Natural killer cell treated with Interleukin-12 subunit alpha and Interleukin-12 subunit beta and Interleukin-15 and Interleukin-18, amount 100 ng/mL, for 72 hours (primary cell): ENCODE measurements at regions not wholly inside any gene's neighbourhood (a gene's known extent, or its start where the extent isn't known, plus 50 kb on each side); places are given as distances from the start of the nearest gene placed in this dataset.

Experiments used
- ATAC-seq, 2 donors: fragments of 150-1000 bp; cut with Tn5 transposase in 1 of 2; sonication (Bioruptor Pico), chemical (Tn5 transposase) in 1 of 2; 2 replicates each; pipeline ENCODE4 v1.10.0; 2021
- DNase-seq: peaks from one replicate; pipeline ENCODE4 v3.0.0; 2022; ENCODE audit warnings: low spot score
- H3K27ac Mint-ChIP-seq, 2 donors: 1 replicate in 1 of 2; 2 replicates in 1 of 2; pipeline ENCODE4 v1.8.0; 2022; ENCODE audit warnings: mixed read lengths in 2 of 2, mild to moderate bottlenecking in 1 of 2, moderate library complexity in 1 of 2
- H3K27me3 Mint-ChIP-seq, 2 donors: 1 replicate in 1 of 2; 2 replicates in 1 of 2; pipeline ENCODE4 v1.8.0; 2022; ENCODE audit warnings: mixed read lengths in 2 of 2
- H3K36me3 Mint-ChIP-seq: one replicate; pipeline ENCODE4 v1.8.0; 2022; ENCODE audit warnings: mixed read lengths
- H3K4me1 Mint-ChIP-seq, 2 donors: 1 replicate in 1 of 2; 2 replicates in 1 of 2; pipeline ENCODE4 v1.8.0; 2022; ENCODE audit warnings: low read depth in 2 of 2, mixed read lengths in 2 of 2, mild to moderate bottlenecking in 1 of 2
- H3K4me3 Mint-ChIP-seq: one replicate; pipeline ENCODE4 v1.8.0; 2022; ENCODE audit warnings: mixed read lengths
- H3K9me3 Mint-ChIP-seq: 2 replicates; pipeline ENCODE4 v1.8.0; 2022; ENCODE audit warnings: mixed read lengths

GRCh38 chr2:15072836-15073235 lies 440.3 kb downstream of the LRATD1 start:
- no peaks in the 10 kb centered on the region for H3K36me3 Mint-ChIP-seq
- peaks cover 12 to 14% of the 10 kb centered on the region in 2 donors for H3K27me3 Mint-ChIP-seq
- no peak for DNase-seq
- peaks cover 6% of the 10 kb centered on the region for H3K9me3 Mint-ChIP-seq
- no peaks in the 10 kb centered on the region for H3K4me1 Mint-ChIP-seq
- H3K4me3 Mint-ChIP-seq = no peak overlapping the region
- no peak overlapping the region for H3K27ac Mint-ChIP-seq
- ATAC-seq = no peak

- Mint-ChIP-seq H3K36me3 (no peaks in the 10 kb centered on the region), H3K27me3 (peaks cover 12 to 14% of the 10 kb centered on the region in 2 donors), H3K4me1 (no peaks in the 10 kb centered on the region), H3K4me3 (no peak overlapping the region), H3K27ac (no peak overlapping the region), H3K9me3 (peaks cover 6% of the 10 kb centered on the region)
- ATAC-seq = no peak
- no peak for DNase-seq
Observed at GRCh38 chr2:15073664-15074063, 441.1 kb downstream of the LRATD1 start.

GRCh38 chr2:15074319-15074718 lies 441.8 kb downstream of the LRATD1 start:
- no peak for DNase-seq
- H3K27ac Mint-ChIP-seq = no peak overlapping the region
- no peaks in the 10 kb centered on the region for H3K4me1 Mint-ChIP-seq

GRCh38 chr2:15074751-15075700 lies 442.5 kb downstream of the LRATD1 start:
- Mint-ChIP-seq H3K27me3 (peaks cover 12 to 14% of the 10 kb centered on the region in 2 donors), H3K4me1 (no peaks in the 10 kb centered on the region)
- peak in 1 of 2 donors; percentile 20 for ATAC-seq

More at GRCh38 chr2:15074319-15074718, 441.8 kb downstream of the LRATD1 start:
- no peak for ATAC-seq
- Mint-ChIP-seq H3K9me3 (peaks cover 3% of the 10 kb centered on the region), H3K36me3 (no peaks in the 10 kb centered on the region), H3K4me3 (no peak overlapping the region), H3K27me3 (peaks cover 12 to 14% of the 10 kb centered on the region in 2 donors)

GRCh38 chr2:15076668-15077067 lies 444.2 kb downstream of the LRATD1 start:
- Mint-ChIP-seq H3K36me3 (no peaks in the 10 kb centered on the region), H3K9me3 (peaks cover 3% of the 10 kb centered on the region), H3K4me1 (no peaks in the 10 kb centered on the region), H3K27ac (no peak overlapping the region), H3K27me3 (peaks cover 7 to 19% of the 10 kb centered on the region in 2 donors), H3K4me3 (no peak overlapping the region)
- DNase-seq (no peak), ATAC-seq (no peak)

More at GRCh38 chr2:15074751-15075700, 442.5 kb downstream of the LRATD1 start:
- Mint-ChIP-seq H3K4me3 (no peak overlapping the region), H3K27ac (no peak overlapping the region), H3K36me3 (no peaks in the 10 kb centered on the region), H3K9me3 (peaks cover 3% of the 10 kb centered on the region)
- no peak for DNase-seq

- Mint-ChIP-seq H3K36me3 (no peaks in the 10 kb centered on the region), H3K27ac (no peak overlapping the region), H3K4me3 (no peak overlapping the region), H3K4me1 (no peaks in the 10 kb centered on the region), H3K27me3 (peaks cover 0 to 10% of the 10 kb centered on the region in 2 donors), H3K9me3 (peaks cover 3% of the 10 kb centered on the region)
- DNase-seq (no peak), ATAC-seq (no peak)
Observed at GRCh38 chr2:15081356-15081755, 448.8 kb downstream of the LRATD1 start.

GRCh38 chr2:15082105-15083058 lies 449.9 kb downstream of the LRATD1 start:
- ATAC-seq (peak in 1 of 2 donors; percentile 5), DNase-seq (no peak)
- Mint-ChIP-seq H3K4me3 (no peak overlapping the region), H3K27ac (no peak overlapping the region), H3K36me3 (no peaks in the 10 kb centered on the region), H3K27me3 (peaks cover 0 to 7% of the 10 kb centered on the region in 2 donors), H3K9me3 (peaks cover under 1% of the 10 kb centered on the region), H3K4me1 (no peaks in the 10 kb centered on the region)

- Mint-ChIP-seq H3K4me1 (no peaks in the 10 kb centered on the region), H3K27me3 (peaks cover 0 to 7% of the 10 kb centered on the region in 2 donors), H3K36me3 (no peaks in the 10 kb centered on the region), H3K9me3 (no peaks in the 10 kb centered on the region), H3K4me3 (no peak overlapping the region), H3K27ac (no peak overlapping the region)
- peak in 1 of 2 donors; percentile 11 for ATAC-seq
- DNase-seq = no peak
Observed at GRCh38 chr2:15084826-15085489, 452.4 kb downstream of the LRATD1 start.

GRCh38 chr2:15092181-15092580 lies 459.7 kb downstream of the LRATD1 start:
- no peak for ATAC-seq
- Mint-ChIP-seq H3K4me3 (no peak overlapping the region), H3K4me1 (peaks cover 7 to 9% of the 10 kb centered on the region in 2 donors), H3K27ac (no peak overlapping the region), H3K36me3 (no peaks in the 10 kb centered on the region), H3K9me3 (no peaks in the 10 kb centered on the region), H3K27me3 (no peaks in the 10 kb centered on the region)
- no peak for DNase-seq

GRCh38 chr2:15092691-15093090 lies 460.2 kb downstream of the LRATD1 start:
- ATAC-seq = no peak
- Mint-ChIP-seq H3K27me3 (no peaks in the 10 kb centered on the region), H3K36me3 (no peaks in the 10 kb centered on the region), H3K4me1 (peaks cover 7 to 9% of the 10 kb centered on the region in 2 donors), H3K4me3 (no peak overlapping the region), H3K9me3 (no peaks in the 10 kb centered on the region), H3K27ac (no peak overlapping the region)
- DNase-seq = no peak

GRCh38 chr2:15094161-15094560 lies 461.6 kb downstream of the LRATD1 start:
- H3K27me3 Mint-ChIP-seq = no peaks in the 10 kb centered on the region
- peaks cover 7 to 9% of the 10 kb centered on the region in 2 donors for H3K4me1 Mint-ChIP-seq
- no peak for DNase-seq
- no peak for ATAC-seq
- H3K9me3 Mint-ChIP-seq = no peaks in the 10 kb centered on the region
- H3K36me3 Mint-ChIP-seq = no peaks in the 10 kb centered on the region
- no peak overlapping the region for H3K27ac Mint-ChIP-seq
- H3K4me3 Mint-ChIP-seq = no peak overlapping the region

- no peaks in the 10 kb centered on the region for H3K9me3 Mint-ChIP-seq
- DNase-seq (no peak), ATAC-seq (peak in 1 of 2 donors; percentile 38)
- peaks cover 7 to 9% of the 10 kb centered on the region in 2 donors for H3K4me1 Mint-ChIP-seq
- H3K4me3 Mint-ChIP-seq = no peak overlapping the region
- peaks cover 2 to 7% of the 10 kb centered on the region in 2 donors for H3K27me3 Mint-ChIP-seq
- H3K36me3 Mint-ChIP-seq = no peaks in the 10 kb centered on the region
- H3K27ac Mint-ChIP-seq = no peak overlapping the region
Observed at GRCh38 chr2:15096873-15097272, 464.3 kb downstream of the NBAS start.

- H3K27ac Mint-ChIP-seq = no peak overlapping the region
- peaks cover 19% of the 10 kb centered on the region for H3K9me3 Mint-ChIP-seq
- ATAC-seq (no peak), DNase-seq (no peak)
- H3K36me3 Mint-ChIP-seq = peaks cover 16% of the 10 kb centered on the region
- no peak overlapping the region for H3K4me3 Mint-ChIP-seq
- H3K4me1 Mint-ChIP-seq = no peaks in the 10 kb centered on the region
- peaks cover 3 to 11% of the 10 kb centered on the region in 2 donors for H3K27me3 Mint-ChIP-seq
Observed at GRCh38 chr2:15107137-15107536, 454.0 kb downstream of the NBAS start.
